IMR-90 (cell line): ENCODE measurements at regions not wholly inside any gene's neighbourhood (a gene's known extent, or its start where the extent isn't known, plus 50 kb on each side); places are given as distances from the start of the nearest gene placed in this dataset.
"Not testable (repeated sequence)": the region's sequence is repeated elsewhere in the genome, so short reads cannot be mapped to it uniquely, and the experiment has no call there.

ENCODE experiments used
- SMC3 ChIP-seq: fragments of 150-350 bp; IDR thresholded peaks from 2 replicates; pipeline ENCODE4 v1.6.1; 2016; ENCODE audit warnings: low read depth, mild to moderate bottlenecking, antibody characterized with exemption, low read length, moderate library complexity
- TF ChIP-seq, protein P1 (sequence below): fragments of 150-350 bp; IDR thresholded peaks from 2 replicates; pipeline ENCODE4 v1.6.1; 2017; ENCODE audit warnings: mild to moderate bottlenecking, antibody characterized with exemption, low read length, low read depth
- TF ChIP-seq, protein P2 (sequence below): conservative IDR thresholded peaks from 2 replicates; pipeline ENCODE4 v1.5.1; 2012; ENCODE audit warnings: mild to moderate bottlenecking, low read depth, low read length, improper control_type of control experiment

DNA sequence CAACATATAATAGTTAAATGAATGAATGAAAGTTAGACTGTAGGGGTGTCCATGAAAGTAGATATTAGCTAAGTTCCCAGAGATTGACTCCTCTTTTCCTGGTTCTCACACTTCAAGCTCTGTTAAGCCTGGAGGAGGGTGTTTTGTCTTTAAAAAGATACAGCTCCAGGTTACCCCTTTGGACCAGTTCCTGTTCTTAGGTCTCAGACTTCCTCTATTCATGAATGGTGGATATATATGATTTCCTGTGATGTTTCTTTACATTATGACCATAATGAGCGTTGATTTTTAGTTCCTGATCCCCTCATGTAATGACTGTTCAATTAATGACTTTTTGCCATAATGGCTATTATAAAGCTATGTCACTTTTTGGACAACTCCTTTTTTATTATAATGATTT, 115.9 kb downstream of the FAM72C start:
- TF ChIP-seq, protein P1, sequence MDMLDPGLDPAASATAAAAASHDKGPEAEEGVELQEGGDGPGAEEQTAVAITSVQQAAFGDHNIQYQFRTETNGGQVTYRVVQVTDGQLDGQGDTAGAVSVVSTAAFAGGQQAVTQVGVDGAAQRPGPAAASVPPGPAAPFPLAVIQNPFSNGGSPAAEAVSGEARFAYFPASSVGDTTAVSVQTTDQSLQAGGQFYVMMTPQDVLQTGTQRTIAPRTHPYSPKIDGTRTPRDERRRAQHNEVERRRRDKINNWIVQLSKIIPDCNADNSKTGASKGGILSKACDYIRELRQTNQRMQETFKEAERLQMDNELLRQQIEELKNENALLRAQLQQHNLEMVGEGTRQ = not testable (repeated sequence)
- TF ChIP-seq, protein P2, sequence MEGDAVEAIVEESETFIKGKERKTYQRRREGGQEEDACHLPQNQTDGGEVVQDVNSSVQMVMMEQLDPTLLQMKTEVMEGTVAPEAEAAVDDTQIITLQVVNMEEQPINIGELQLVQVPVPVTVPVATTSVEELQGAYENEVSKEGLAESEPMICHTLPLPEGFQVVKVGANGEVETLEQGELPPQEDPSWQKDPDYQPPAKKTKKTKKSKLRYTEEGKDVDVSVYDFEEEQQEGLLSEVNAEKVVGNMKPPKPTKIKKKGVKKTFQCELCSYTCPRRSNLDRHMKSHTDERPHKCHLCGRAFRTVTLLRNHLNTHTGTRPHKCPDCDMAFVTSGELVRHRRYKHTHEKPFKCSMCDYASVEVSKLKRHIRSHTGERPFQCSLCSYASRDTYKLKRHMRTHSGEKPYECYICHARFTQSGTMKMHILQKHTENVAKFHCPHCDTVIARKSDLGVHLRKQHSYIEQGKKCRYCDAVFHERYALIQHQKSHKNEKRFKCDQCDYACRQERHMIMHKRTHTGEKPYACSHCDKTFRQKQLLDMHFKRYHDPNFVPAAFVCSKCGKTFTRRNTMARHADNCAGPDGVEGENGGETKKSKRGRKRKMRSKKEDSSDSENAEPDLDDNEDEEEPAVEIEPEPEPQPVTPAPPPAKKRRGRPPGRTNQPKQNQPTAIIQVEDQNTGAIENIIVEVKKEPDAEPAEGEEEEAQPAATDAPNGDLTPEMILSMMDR = not testable (repeated sequence)
- TF ChIP-seq SMC3 = not testable (repeated sequence)
